Neural cell (in vitro differentiated cells): ENCODE measurements at regions not wholly inside any gene's neighbourhood (a gene's known extent, or its start where the extent isn't known, plus 50 kb on each side); places are given as distances from the start of the nearest gene placed in this dataset.

Source experiments
- H2AFZ ChIP-seq: fragments of 200-600, 300-800 bp; sonication (generic), shearing (Covaris generic); 2 replicates; pipeline ENCODE4 v1.6.0; 2014; ENCODE audit warnings: low read depth, mild to moderate bottlenecking, antibody characterized with exemption, low read length, moderate library complexity
- H3F3A ChIP-seq: fragments of 200-600 bp; shearing (Covaris generic); 2 replicates; pipeline ENCODE4 v1.6.1; 2016; ENCODE audit warnings: mild to moderate bottlenecking, moderate library complexity, mixed read lengths, antibody characterized with exemption, low read length; ENCODE audit not compliant: insufficient read depth, poor library complexity, severe bottlenecking
- H3K27ac ChIP-seq: fragments of 200-600, 300-800 bp; sonication (generic), shearing (Covaris generic); 2 replicates; pipeline ENCODE4 v1.5.1; 2014; ENCODE audit warnings: mild to moderate bottlenecking, low read length, moderate library complexity
- H3K27me3 ChIP-seq: fragments of 300-800, 200-600 bp; sonication (generic), shearing (Covaris generic); 2 replicates; pipeline ENCODE4 v1.6.0; 2014; ENCODE audit warnings: mild to moderate bottlenecking, low read depth, low read length, moderate library complexity; ENCODE audit not compliant: insufficient read depth
- H3K36me3 ChIP-seq: fragments of 300-800, 200-600 bp; sonication (generic), shearing (Covaris generic); 2 replicates; pipeline ENCODE4 v1.5.1; 2014; ENCODE audit warnings: mild to moderate bottlenecking, antibody characterized with exemption, low read length, moderate library complexity; ENCODE audit not compliant: insufficient read depth
- H3K4me2 ChIP-seq: fragments of 300-800, 200-600 bp; sonication (generic), shearing (Covaris generic); 2 replicates; pipeline ENCODE4 v1.6.0; 2014; ENCODE audit warnings: mild to moderate bottlenecking, low read length
- H3K4me3 ChIP-seq: fragments of 300-800, 200-600 bp; sonication (generic), shearing (Covaris generic); 2 replicates; pipeline ENCODE4 v1.5.1; 2014; ENCODE audit warnings: mild to moderate bottlenecking, low read length, moderate library complexity
- H3K79me2 ChIP-seq: fragments of 200-600 bp; shearing (Covaris generic); replicated peaks from 2 replicates; pipeline ENCODE4 v1.6.0; 2014; ENCODE audit warnings: mild to moderate bottlenecking, low read length, moderate library complexity; ENCODE audit not compliant: insufficient read depth
- H3K9ac ChIP-seq: fragments of 300-800, 200-600 bp; sonication (generic), shearing (Covaris generic); 2 replicates; pipeline ENCODE4 v1.6.1; 2016; ENCODE audit warnings: mild to moderate bottlenecking, low read length, mixed read lengths
- H3K9me2 ChIP-seq: fragments of 200-600 bp; shearing (Covaris generic); 2 replicates; pipeline ENCODE4 v1.6.1; 2016; ENCODE audit warnings: mild to moderate bottlenecking, low read length, mixed read lengths; ENCODE audit not compliant: insufficient read depth
- H3K9me3 ChIP-seq: fragments of 200-600, 300-800 bp; sonication (generic), shearing (Covaris generic); 2 replicates; pipeline ENCODE4 v1.6.1; 2016; ENCODE audit warnings: mild to moderate bottlenecking, mixed run types, low read length, moderate library complexity, mixed read lengths
- H4K20me1 ChIP-seq: fragments of 200-600 bp; shearing (Covaris generic); 2 replicates; pipeline ENCODE4 v1.6.1; 2016; ENCODE audit warnings: mild to moderate bottlenecking, mixed run types; ENCODE audit not compliant: insufficient read depth
- EP300 ChIP-seq: fragments of 450-650 bp; conservative IDR thresholded peaks from 2 replicates; pipeline ENCODE4 v1.6.1; 2014; ENCODE audit warnings: antibody characterized with exemption, mild to moderate bottlenecking, moderate library complexity; ENCODE audit not compliant: poor library complexity, severe bottlenecking
- EZH2 ChIP-seq: fragments of 200-600, 300-800 bp; shearing (Covaris generic), sonication (generic); IDR thresholded peaks from 2 replicates; pipeline ENCODE4 v1.6.1; 2014; ENCODE audit warnings: antibody characterized with exemption, low read length, borderline replicate concordance, mild to moderate bottlenecking; ENCODE audit not compliant: insufficient read depth, poor library complexity, severe bottlenecking
- MXI1 ChIP-seq: fragments of 450-650 bp; conservative IDR thresholded peaks from 2 replicates; pipeline ENCODE4 v1.6.1; 2014; ENCODE audit warnings: antibody characterized with exemption, mild to moderate bottlenecking; ENCODE audit not compliant: poor library complexity, severe bottlenecking
- POLR2AphosphoS5 ChIP-seq: IDR thresholded peaks from 2 replicates; pipeline ENCODE4 v1.6.1; 2012
- RAD21 ChIP-seq: fragments of 450-650 bp; conservative IDR thresholded peaks from 2 replicates; pipeline ENCODE4 v1.6.1; 2014; ENCODE audit warnings: antibody characterized with exemption, mild to moderate bottlenecking, moderate library complexity
- SMC3 ChIP-seq: fragments of 450-650 bp; conservative IDR thresholded peaks from 2 replicates; pipeline ENCODE4 v1.6.1; 2014; ENCODE audit warnings: antibody characterized with exemption, mild to moderate bottlenecking, moderate library complexity; ENCODE audit not compliant: poor library complexity
- TAF1 ChIP-seq: IDR thresholded peaks from 2 replicates; pipeline ENCODE4 v1.6.1; 2012; ENCODE audit warnings: low read depth
- TF ChIP-seq, protein P1 (sequence below): IDR thresholded peaks from 2 replicates; pipeline ENCODE4 v1.6.1; 2012; ENCODE audit warnings: borderline replicate concordance
- TF ChIP-seq, protein P2 (sequence below): fragments of 450-650 bp; IDR thresholded peaks from 2 replicates; pipeline ENCODE4 v1.5.1; 2014; ENCODE audit warnings: antibody characterized with exemption, mild to moderate bottlenecking, moderate library complexity; ENCODE audit not compliant: poor library complexity, severe bottlenecking

DNA sequence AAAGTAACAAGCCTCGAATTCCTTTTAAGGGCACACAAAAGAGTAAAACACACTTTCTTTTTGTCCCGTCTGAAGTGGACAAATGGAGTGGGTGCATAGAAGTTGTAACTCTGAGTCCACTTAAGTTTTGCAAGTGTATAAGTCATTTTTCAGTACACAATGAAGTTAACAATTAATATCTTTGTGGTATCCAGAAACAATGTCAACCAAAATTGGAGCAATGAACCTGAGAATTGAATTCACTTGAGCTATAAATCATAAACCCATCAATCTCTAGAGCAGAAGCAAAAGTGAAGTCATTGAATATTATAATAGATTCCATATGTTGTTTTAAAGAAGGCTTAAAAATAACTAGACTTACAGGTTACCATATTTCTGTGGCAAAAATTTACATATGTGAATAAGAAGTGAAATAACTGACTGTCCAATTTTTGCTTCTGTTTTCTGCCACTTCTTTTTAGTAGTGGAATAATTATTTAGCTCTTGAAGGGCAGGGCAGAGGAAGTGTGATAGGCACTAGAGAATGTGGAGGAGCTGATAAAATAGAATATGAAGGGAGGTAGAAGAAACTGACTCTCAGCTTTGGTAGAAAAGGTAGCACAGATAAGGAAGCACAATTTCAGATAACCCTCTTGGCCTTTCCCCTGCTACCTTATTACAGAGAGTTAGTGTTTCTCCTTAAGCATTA, 73.9 kb upstream of the RGL1 start:
- Histone ChIP-seq H3K36me3 (no peaks in the 10 kb centered on the region), H3K4me3 (no peak overlapping the region), H3K27ac (no peak overlapping the region), H3K9me3 (no peaks in the 10 kb centered on the region), H3F3A (no peaks in the 10 kb centered on the region), H3K27me3 (no peaks in the 10 kb centered on the region), H3K9ac (no peak overlapping the region), H3K4me2 (no peak overlapping the region), H2AFZ (no peak overlapping the region), H3K9me2 (no peaks in the 10 kb centered on the region), H4K20me1 (no peaks in the 10 kb centered on the region), H3K79me2 (no peaks in the 10 kb centered on the region)
- no peak for TF ChIP-seq SMC3
- TF ChIP-seq EP300, result no peak
- TF ChIP-seq TAF1, result no peak
- TF ChIP-seq MXI1, result no peak
- no peak for TF ChIP-seq EZH2
- TF ChIP-seq, protein P1, sequence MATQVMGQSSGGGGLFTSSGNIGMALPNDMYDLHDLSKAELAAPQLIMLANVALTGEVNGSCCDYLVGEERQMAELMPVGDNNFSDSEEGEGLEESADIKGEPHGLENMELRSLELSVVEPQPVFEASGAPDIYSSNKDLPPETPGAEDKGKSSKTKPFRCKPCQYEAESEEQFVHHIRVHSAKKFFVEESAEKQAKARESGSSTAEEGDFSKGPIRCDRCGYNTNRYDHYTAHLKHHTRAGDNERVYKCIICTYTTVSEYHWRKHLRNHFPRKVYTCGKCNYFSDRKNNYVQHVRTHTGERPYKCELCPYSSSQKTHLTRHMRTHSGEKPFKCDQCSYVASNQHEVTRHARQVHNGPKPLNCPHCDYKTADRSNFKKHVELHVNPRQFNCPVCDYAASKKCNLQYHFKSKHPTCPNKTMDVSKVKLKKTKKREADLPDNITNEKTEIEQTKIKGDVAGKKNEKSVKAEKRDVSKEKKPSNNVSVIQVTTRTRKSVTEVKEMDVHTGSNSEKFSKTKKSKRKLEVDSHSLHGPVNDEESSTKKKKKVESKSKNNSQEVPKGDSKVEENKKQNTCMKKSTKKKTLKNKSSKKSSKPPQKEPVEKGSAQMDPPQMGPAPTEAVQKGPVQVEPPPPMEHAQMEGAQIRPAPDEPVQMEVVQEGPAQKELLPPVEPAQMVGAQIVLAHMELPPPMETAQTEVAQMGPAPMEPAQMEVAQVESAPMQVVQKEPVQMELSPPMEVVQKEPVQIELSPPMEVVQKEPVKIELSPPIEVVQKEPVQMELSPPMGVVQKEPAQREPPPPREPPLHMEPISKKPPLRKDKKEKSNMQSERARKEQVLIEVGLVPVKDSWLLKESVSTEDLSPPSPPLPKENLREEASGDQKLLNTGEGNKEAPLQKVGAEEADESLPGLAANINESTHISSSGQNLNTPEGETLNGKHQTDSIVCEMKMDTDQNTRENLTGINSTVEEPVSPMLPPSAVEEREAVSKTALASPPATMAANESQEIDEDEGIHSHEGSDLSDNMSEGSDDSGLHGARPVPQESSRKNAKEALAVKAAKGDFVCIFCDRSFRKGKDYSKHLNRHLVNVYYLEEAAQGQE, result no peak
- TF ChIP-seq, protein P2, sequence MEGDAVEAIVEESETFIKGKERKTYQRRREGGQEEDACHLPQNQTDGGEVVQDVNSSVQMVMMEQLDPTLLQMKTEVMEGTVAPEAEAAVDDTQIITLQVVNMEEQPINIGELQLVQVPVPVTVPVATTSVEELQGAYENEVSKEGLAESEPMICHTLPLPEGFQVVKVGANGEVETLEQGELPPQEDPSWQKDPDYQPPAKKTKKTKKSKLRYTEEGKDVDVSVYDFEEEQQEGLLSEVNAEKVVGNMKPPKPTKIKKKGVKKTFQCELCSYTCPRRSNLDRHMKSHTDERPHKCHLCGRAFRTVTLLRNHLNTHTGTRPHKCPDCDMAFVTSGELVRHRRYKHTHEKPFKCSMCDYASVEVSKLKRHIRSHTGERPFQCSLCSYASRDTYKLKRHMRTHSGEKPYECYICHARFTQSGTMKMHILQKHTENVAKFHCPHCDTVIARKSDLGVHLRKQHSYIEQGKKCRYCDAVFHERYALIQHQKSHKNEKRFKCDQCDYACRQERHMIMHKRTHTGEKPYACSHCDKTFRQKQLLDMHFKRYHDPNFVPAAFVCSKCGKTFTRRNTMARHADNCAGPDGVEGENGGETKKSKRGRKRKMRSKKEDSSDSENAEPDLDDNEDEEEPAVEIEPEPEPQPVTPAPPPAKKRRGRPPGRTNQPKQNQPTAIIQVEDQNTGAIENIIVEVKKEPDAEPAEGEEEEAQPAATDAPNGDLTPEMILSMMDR, result no peak
- TF ChIP-seq RAD21, result no peak
- TF ChIP-seq POLR2AphosphoS5, result no peak

DNA sequence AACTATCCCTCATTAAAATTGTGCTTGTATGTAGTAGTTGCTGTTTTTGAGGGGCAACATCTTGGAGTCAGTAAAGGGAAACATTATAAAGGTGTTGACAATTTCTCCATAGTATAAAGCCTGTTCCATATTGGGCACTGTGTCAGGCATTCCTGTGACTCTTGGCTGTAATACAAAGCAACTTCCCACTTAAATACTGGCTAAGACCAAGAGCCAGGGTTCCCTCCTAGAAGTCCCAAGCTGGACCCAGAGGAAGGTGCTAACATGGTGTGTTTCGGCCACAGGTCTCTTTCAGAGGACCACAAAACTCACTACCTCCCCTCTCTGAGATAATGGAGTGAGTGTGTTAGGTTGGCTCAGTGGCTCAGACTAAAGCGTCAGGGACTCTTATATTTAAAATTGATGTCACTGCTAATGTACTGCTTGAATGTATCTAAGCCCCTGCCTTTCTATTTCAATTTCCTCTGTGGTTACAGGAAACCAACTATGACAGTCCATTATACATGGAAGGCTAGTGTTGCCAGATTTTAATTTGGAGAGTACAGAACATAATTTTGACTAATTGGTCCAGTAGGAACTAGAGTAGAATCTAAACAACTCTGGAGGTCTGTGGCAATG, 74.7 kb upstream of the RGL1 start:
- no peak overlapping the region for H3K9ac ChIP-seq
- H3K27ac ChIP-seq, result no peak overlapping the region
- no peaks in the 10 kb centered on the region for H3K27me3 ChIP-seq
- H3F3A ChIP-seq, result no peaks in the 10 kb centered on the region
- no peaks in the 10 kb centered on the region for H3K36me3 ChIP-seq
- no peak overlapping the region for H2AFZ ChIP-seq
- no peak overlapping the region for H3K4me2 ChIP-seq
- no peaks in the 10 kb centered on the region for H3K79me2 ChIP-seq
- TF ChIP-seq EP300 (no peak), TAF1 (no peak), RAD21 (no peak), EZH2 (no peak), SMC3 (no peak), POLR2AphosphoS5 (no peak), MXI1 (no peak)
- TF ChIP-seq, protein P2, result no peak
- TF ChIP-seq, protein P1, result no peak
- no peaks in the 10 kb centered on the region for H3K9me2 ChIP-seq
- H4K20me1 ChIP-seq, result no peaks in the 10 kb centered on the region
- H3K9me3 ChIP-seq, result no peaks in the 10 kb centered on the region
- H3K4me3 ChIP-seq, result no peak overlapping the region
